ENCODE measurements at regions not wholly inside any gene's neighbourhood (a gene's known extent, or its start where the extent isn't known, plus 50 kb on each side); places are given as distances from the start of the nearest gene placed in this dataset.

- no peak overlapping the region for H3K4me3 Mint-ChIP-seq
- H3K4me1 Mint-ChIP-seq (ENCODE audit: low read depth) = no peaks in the 10 kb centered on the region
- DNase-seq (no peak), ATAC-seq (no peak)
- H3K27me3 Mint-ChIP-seq = no peaks in the 10 kb centered on the region
- no peaks in the 10 kb centered on the region for H3K36me3 Mint-ChIP-seq (ENCODE audit: low read depth)
- no peak for TF ChIP-seq CTCF (IDR thresholded peaks at IDR 0.05)
- H3K9me3 Mint-ChIP-seq = peaks cover 8% of the 10 kb centered on the region
- ChIA-PET POLR2A (no interaction called here), CTCF (no interaction called here)
- intact Hi-C loops (cut with micrococcal nuclease) = no loop called here
- no peak overlapping the region for H3K27ac Mint-ChIP-seq
These were observed 375.2 kb downstream of the ZNF608 start for GRCh38 chr5:124371111-124371706.

- DNase-seq (no peak), ATAC-seq (no peak)
- ChIA-PET CTCF (no interaction called here), POLR2A (no interaction called here)
- Mint-ChIP-seq H3K4me3 (no peak overlapping the region), H3K27me3 (no peaks in the 10 kb centered on the region), H3K27ac (no peak overlapping the region), H3K4me1 (ENCODE audit: low read depth) (no peaks in the 10 kb centered on the region), H3K9me3 (peaks cover 4% of the 10 kb centered on the region), H3K36me3 (ENCODE audit: low read depth) (no peaks in the 10 kb centered on the region)
- intact Hi-C loops (cut with micrococcal nuclease) = no loop called here
- no peak for TF ChIP-seq CTCF (IDR thresholded peaks at IDR 0.05)
These were observed 375.8 kb downstream of the ZNF608 start for GRCh38 chr5:124370601-124371000.

GRCh38 chr5:124365361-124365801, 381.1 kb downstream of the ZNF608 start:
- H3K36me3 Mint-ChIP-seq (ENCODE audit: low read depth) = no peaks in the 10 kb centered on the region
- H3K4me1 Mint-ChIP-seq (ENCODE audit: low read depth) = no peaks in the 10 kb centered on the region
- ChIA-PET POLR2A (no interaction called here), CTCF (no interaction called here)
- ATAC-seq (no peak), DNase-seq (no peak)
- TF ChIP-seq CTCF (IDR thresholded peaks at IDR 0.05) = no peak
- H3K27me3 Mint-ChIP-seq = no peaks in the 10 kb centered on the region
- H3K9me3 Mint-ChIP-seq = peaks cover 4% of the 10 kb centered on the region
- no peak overlapping the region for H3K27ac Mint-ChIP-seq
- H3K4me3 Mint-ChIP-seq = no peak overlapping the region
- intact Hi-C loops (cut with micrococcal nuclease) = no loop called here

GRCh38 chr5:124355928-124356327, 390.5 kb downstream of the ZNF608 start:
- no peak for ATAC-seq
- ChIA-PET POLR2A (no interaction called here), CTCF (no interaction called here)
- no peak for DNase-seq
- Mint-ChIP-seq H3K4me3 (no peak overlapping the region), H3K27ac (no peak overlapping the region), H3K27me3 (no peaks in the 10 kb centered on the region), H3K36me3 (ENCODE audit: low read depth) (no peaks in the 10 kb centered on the region), H3K4me1 (ENCODE audit: low read depth) (peaks cover 2% of the 10 kb centered on the region), H3K9me3 (no peaks in the 10 kb centered on the region)
- TF ChIP-seq CTCF (IDR thresholded peaks at IDR 0.05) = no peak
- intact Hi-C loops (cut with micrococcal nuclease) = no loop called here

- intact Hi-C loops (cut with micrococcal nuclease) = no loop called here
- Mint-ChIP-seq H3K27ac (no peak overlapping the region), H3K36me3 (ENCODE audit: low read depth) (no peaks in the 10 kb centered on the region), H3K4me1 (ENCODE audit: low read depth) (peaks cover 2% of the 10 kb centered on the region), H3K27me3 (peaks cover 2% of the 10 kb centered on the region), H3K4me3 (no peak overlapping the region), H3K9me3 (no peaks in the 10 kb centered on the region)
- no peak for DNase-seq
- no peak for TF ChIP-seq CTCF (IDR thresholded peaks at IDR 0.05)
- CTCF ChIA-PET = no interaction called here
- ATAC-seq = no peak
- POLR2A ChIA-PET = no interaction called here
These were observed 393.4 kb downstream of the ZNF608 start for GRCh38 chr5:124353016-124353415.
